Tibial nerve (tissue), 4 donors: ENCODE measurements at regions not wholly inside any gene's neighbourhood (a gene's known extent, or its start where the extent isn't known, plus 50 kb on each side); places are given as distances from the start of the nearest gene placed in this dataset.

Experiments used
- DNase-seq, 2 donors: peaks; one replicate each; pipeline ENCODE4 v3.0.0-alpha.2; 2019; ENCODE audit warnings: low spot score in 2 of 2
- H3K27ac ChIP-seq, 4 donors: fragments of 200-600 bp; sonication (generic) in 3 of 4; one replicate each; pipeline ENCODE4 v1.5.1; 2017 to 2019; ENCODE audit warnings: mild to moderate bottlenecking in 1 of 4
- H3K27me3 ChIP-seq, 2 donors: fragments of 200-600 bp; sonication (generic) in 1 of 2; one replicate each; pipeline versions ENCODE4 v1.5.1 to v1.6.0; 2017 to 2019
- H3K36me3 ChIP-seq, 3 donors: fragments of 200-600 bp; sonication (generic); one replicate each; pipeline ENCODE4 v1.5.1; 2018 to 2019
- H3K4me1 ChIP-seq, 4 donors: fragments of 200-600 bp; sonication (generic) in 3 of 4; one replicate each; pipeline ENCODE4 v1.5.1; 2017 to 2019
- H3K4me3 ChIP-seq, 4 donors: fragments of 200-600 bp; sonication (generic) in 3 of 4; one replicate each; pipeline ENCODE4 v1.5.1; 2017 to 2019; ENCODE audit warnings: mild to moderate bottlenecking in 1 of 4, moderate library complexity in 1 of 4
- H3K9me3 ChIP-seq, 4 donors: fragments of 200-600 bp; sonication (generic) in 3 of 4; one replicate each; pipeline ENCODE4 v1.5.1; 2017 to 2019
- EP300 ChIP-seq, 2 donors: sonication (generic); formaldehyde crosslinking; IDR thresholded peaks; one replicate each; pipeline ENCODE4 v1.6.1; 2017; ENCODE audit warnings: antibody characterized with exemption in 2 of 2, mild to moderate bottlenecking in 1 of 2
- POLR2A ChIP-seq, 2 donors: fragments of 450-650 bp; IDR thresholded peaks; one replicate each; pipeline ENCODE4 v1.6.1; 2017; ENCODE audit warnings: antibody characterized with exemption in 2 of 2, mild to moderate bottlenecking in 2 of 2, moderate library complexity in 2 of 2
- WGBS, 2 donors: methylation state at CpG; one replicate each; pipeline ENCODE4 v1.1.5; 2018; 5-methylcytosine and 5-hydroxymethylcytosine counted together
- TF ChIP-seq, protein P1 (sequence below), 5 experiments: fragments of 200-600 bp in 3 of 5; fragments of 450-650 bp in 2 of 5; sonication (generic) in 3 of 5; IDR thresholded peaks; one replicate each; pipeline ENCODE4 v1.5.1; 2016 to 2019; ENCODE audit warnings: antibody characterized with exemption in 5 of 5, mild to moderate bottlenecking in 3 of 5, moderate library complexity in 2 of 5

DNA sequence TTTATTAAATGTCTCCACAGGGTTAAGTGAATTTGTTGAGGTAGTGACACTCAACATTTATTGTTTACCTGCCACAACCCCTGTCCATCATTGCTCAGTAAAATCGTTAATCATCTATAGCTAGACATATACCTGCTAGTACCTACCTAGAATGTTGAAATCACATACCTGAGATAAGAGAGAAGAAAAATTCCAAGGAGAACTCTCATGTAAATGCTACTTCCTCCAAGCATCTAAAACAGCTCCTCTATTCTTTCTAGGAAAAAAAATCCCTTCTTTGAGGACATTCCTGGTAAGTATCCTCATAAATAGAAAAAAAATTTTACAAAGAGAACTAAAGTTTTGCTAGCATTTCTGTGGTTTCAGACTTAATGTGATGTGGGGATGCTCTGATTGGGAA, 325.1 kb downstream of the DAD1 start:
- H3K9me3 ChIP-seq, result no peaks in the 10 kb centered on the region
- no peaks in the 10 kb centered on the region for H3K4me1 ChIP-seq
- H3K27me3 ChIP-seq, result no peaks in the 10 kb centered on the region
- DNase-seq, result no peak
- TF ChIP-seq, protein P1, sequence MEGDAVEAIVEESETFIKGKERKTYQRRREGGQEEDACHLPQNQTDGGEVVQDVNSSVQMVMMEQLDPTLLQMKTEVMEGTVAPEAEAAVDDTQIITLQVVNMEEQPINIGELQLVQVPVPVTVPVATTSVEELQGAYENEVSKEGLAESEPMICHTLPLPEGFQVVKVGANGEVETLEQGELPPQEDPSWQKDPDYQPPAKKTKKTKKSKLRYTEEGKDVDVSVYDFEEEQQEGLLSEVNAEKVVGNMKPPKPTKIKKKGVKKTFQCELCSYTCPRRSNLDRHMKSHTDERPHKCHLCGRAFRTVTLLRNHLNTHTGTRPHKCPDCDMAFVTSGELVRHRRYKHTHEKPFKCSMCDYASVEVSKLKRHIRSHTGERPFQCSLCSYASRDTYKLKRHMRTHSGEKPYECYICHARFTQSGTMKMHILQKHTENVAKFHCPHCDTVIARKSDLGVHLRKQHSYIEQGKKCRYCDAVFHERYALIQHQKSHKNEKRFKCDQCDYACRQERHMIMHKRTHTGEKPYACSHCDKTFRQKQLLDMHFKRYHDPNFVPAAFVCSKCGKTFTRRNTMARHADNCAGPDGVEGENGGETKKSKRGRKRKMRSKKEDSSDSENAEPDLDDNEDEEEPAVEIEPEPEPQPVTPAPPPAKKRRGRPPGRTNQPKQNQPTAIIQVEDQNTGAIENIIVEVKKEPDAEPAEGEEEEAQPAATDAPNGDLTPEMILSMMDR (IDR thresholded peaks at IDR 0.05), result no peak
- TF ChIP-seq EP300 (IDR thresholded peaks at IDR 0.05), result no peak
- no peak for TF ChIP-seq POLR2A (IDR thresholded peaks at IDR 0.05)
- no peak overlapping the region for H3K4me3 ChIP-seq
- no peak overlapping the region for H3K27ac ChIP-seq
- H3K36me3 ChIP-seq, result no peaks in the 10 kb centered on the region
- 95 to 96% methylated on average over 1 of the region's 1 CpG for WGBS, 2 donors

DNA sequence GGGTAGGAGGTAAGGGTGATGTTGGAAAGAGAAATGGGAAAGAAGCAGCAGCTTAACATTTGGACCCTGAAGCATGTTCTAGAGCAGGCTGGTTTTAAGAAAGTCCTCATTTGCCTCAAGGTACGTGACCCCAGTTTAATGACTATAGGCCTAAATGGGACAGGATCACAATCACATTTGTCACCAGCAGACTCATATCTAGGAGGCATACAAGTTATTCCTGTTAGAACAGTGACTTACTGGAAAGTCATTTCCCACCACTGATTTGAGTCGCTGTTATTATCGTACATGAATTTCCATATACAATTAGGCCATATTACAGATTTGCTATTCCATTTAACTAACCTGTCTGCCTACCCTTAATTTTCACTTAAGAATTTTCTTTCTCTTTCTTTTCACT, 326.1 kb downstream of the DAD1 start:
- DNase-seq, result no peak
- WGBS, 2 donors, result 91% methylated on average over 3 of the region's 3 CpGs
- no peaks in the 10 kb centered on the region for H3K4me1 ChIP-seq

DNA sequence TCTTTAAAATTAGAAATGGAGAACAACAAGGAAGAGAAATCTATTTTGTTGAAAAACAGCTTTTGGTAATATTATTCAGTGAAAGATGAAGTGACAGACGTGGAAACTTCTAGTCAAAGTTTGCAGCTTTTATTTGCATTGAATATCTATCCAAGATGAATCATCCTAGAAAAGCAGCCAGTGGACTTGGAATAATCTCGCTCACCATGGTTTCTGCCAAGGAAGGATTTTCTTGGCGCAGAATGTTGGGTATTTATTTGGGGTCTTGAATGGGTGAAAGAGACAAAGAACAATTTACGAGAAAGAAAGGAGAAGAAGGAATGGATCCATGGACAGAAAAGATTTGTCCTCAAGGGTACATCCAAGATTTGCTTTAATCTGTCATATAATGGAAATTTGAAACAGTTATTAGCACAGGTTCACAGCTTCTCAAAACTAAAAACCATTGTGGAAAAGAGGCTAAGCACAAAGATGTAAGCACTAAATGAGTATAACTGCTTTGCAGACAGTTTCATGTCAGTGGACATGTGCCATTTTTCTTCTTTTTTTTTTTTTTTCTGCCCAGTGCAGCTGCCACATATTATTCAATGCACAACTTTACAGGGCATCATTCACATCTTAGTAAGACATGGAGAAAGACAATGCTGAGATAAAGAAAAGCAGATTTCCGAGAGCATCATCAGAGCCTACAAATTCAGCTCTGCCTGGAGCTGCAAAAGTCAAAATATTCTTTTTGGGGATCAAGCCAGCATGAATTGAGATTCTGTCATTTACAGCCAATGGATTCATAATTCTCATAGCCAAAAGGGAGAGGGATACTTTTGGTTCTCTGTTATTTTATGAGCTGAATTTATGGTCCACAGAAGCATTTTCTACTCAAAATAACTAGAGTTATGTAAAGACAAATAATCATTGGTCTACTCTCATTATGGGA, 333.7 kb downstream of the DAD1 start:
- Histone ChIP-seq H3K9me3 (no peaks in the 10 kb centered on the region), H3K4me1 (no peaks in the 10 kb centered on the region), H3K36me3 (no peaks in the 10 kb centered on the region), H3K4me3 (no peak overlapping the region), H3K27me3 (no peaks in the 10 kb centered on the region), H3K27ac (no peak overlapping the region)
- no peak for DNase-seq
- 46 to 55% methylated on average over 5 of the region's 5 CpGs for WGBS, 2 donors
- no peak for TF ChIP-seq EP300 (IDR thresholded peaks at IDR 0.05)
- TF ChIP-seq, protein P1 (IDR thresholded peaks at IDR 0.05), result no peak
- TF ChIP-seq POLR2A (IDR thresholded peaks at IDR 0.05), result no peak

More for the DNA sequence above, 326.1 kb downstream of the DAD1 start:
- Histone ChIP-seq H3K27me3 (no peaks in the 10 kb centered on the region), H3K36me3 (no peaks in the 10 kb centered on the region), H3K27ac (no peak overlapping the region), H3K4me3 (no peak overlapping the region), H3K9me3 (no peaks in the 10 kb centered on the region)
- TF ChIP-seq POLR2A (IDR thresholded peaks at IDR 0.05) (no peak), EP300 (IDR thresholded peaks at IDR 0.05) (no peak)
- TF ChIP-seq, protein P1 (IDR thresholded peaks at IDR 0.05), result no peak

DNA sequence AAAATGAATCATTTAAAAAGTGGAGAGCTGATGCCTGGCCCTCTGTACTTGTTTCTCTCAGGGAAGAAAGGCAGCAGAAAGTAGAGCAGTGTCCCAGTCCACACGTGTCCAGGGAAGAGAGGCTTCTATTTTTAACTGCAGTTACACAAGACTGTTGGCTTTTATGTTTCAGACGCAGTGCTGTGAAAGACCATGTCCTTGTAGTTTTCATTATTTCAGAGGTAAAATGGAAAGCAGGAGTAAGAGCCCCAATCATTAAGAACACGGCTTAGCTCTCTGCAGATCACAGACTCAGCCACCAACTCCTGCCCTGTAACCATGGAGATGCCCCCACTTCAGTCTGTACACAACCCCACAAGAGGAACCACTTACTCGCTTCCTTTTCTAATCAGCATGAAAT, 336.3 kb downstream of the DAD1 start:
- no peak overlapping the region for H3K27ac ChIP-seq
- WGBS, 2 donors, result 33% methylated on average over 4 of the region's 4 CpGs
- TF ChIP-seq EP300 (IDR thresholded peaks at IDR 0.05) (no peak), POLR2A (IDR thresholded peaks at IDR 0.05) (no peak)
- TF ChIP-seq, protein P1 (IDR thresholded peaks at IDR 0.05), result no peak
- H3K27me3 ChIP-seq, result no peaks in the 10 kb centered on the region
- DNase-seq, result no peak
- no peaks in the 10 kb centered on the region for H3K4me1 ChIP-seq
- H3K36me3 ChIP-seq, result no peaks in the 10 kb centered on the region
- H3K4me3 ChIP-seq, result no peak overlapping the region
- H3K9me3 ChIP-seq, result no peaks in the 10 kb centered on the region

DNA sequence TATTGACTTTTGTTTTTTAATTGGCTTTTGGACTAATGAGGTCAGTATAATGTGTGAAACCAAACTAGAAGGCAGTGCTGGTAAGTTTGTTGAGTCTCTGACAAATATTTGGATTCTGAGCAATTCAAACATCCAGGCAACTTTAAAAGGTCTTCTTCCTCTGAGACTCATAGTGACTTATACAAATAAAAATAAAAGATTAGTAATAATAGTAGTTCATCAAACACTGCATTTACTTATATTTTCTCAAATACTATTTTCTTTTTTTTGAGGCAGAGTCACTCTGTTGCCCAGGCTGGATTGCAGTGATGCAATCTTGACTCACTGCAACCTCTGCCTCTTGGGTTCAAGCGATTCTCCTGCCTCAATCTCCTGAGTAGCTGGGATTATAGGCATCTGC, 337.9 kb downstream of the DAD1 start:
- 38 to 88% methylated on average over 1 of the region's 1 CpG for WGBS, 2 donors
- TF ChIP-seq, protein P1 (IDR thresholded peaks at IDR 0.05), result no peak
- TF ChIP-seq EP300 (IDR thresholded peaks at IDR 0.05) (no peak), POLR2A (IDR thresholded peaks at IDR 0.05) (no peak)
- no peak overlapping the region for H3K27ac ChIP-seq

More for the DNA sequence above, 337.9 kb downstream of the DAD1 start:
- H3K4me3 ChIP-seq, result no peak overlapping the region
- H3K36me3 ChIP-seq, result no peaks in the 10 kb centered on the region
- H3K4me1 ChIP-seq, result no peaks in the 10 kb centered on the region
- H3K27me3 ChIP-seq, result no peaks in the 10 kb centered on the region
- no peaks in the 10 kb centered on the region for H3K9me3 ChIP-seq
- no peak for DNase-seq
